SK-N-SH (cell line): ENCODE measurements at regions not wholly inside any gene's neighbourhood (a gene's known extent, or its start where the extent isn't known, plus 50 kb on each side); places are given as distances from the start of the nearest gene placed in this dataset.

Experiments used
- CTCF ChIA-PET: fragments of 300-600, 350-600 bp; formaldehyde crosslinking; extraction: SDS; loops from one replicate; lab custom pipeline; 2021; lab: Yijun Ruan, JAX
- POLR2A ChIA-PET: fragments of 350-600 bp; sonication (Branson Sonifier 250); formaldehyde crosslinking; extraction: SDS; loops from one replicate; lab custom pipeline; 2020; ENCODE audit warnings: antibody characterized with exemption, inconsistent platforms; lab: Yijun Ruan, JAX
- DNase-seq: peaks from one replicate; pipeline ENCODE4 v3.0.0; 2012
- H2AFZ ChIP-seq: fragments of 200-600 bp; sonication (generic); 2 replicates; pipeline ENCODE4 v1.8.1; 2016; ENCODE audit warnings: antibody characterized with exemption, mild to moderate bottlenecking, low read depth
- H3F3A ChIP-seq: fragments of 200-600 bp; sonication (generic); replicated peaks from 2 replicates; pipeline ENCODE3; 2016; ENCODE audit warnings: antibody characterized with exemption, mild to moderate bottlenecking; ENCODE audit not compliant: insufficient read depth
- H3K27ac ChIP-seq, 2 experiments: fragments of 200-500 bp in 1 of 2; fragments of 200-600 bp in 1 of 2; sonication (Bioruptor generic) in 1 of 2; sonication (generic), shearing (Covaris generic) in 1 of 2; 2 replicates each; pipeline versions ENCODE4 v1.5.1 to v1.6.1; 2014 to 2016; ENCODE audit warnings: low read depth in 2 of 2, inconsistent platforms in 1 of 2, low read length in 1 of 2, mild to moderate bottlenecking in 1 of 2, mixed read lengths in 1 of 2
- H3K27me3 ChIP-seq: fragments of 200-600 bp; sonication (generic), shearing (Covaris generic); 2 replicates; pipeline ENCODE4 v1.6.1; 2016; ENCODE audit warnings: mixed run types; ENCODE audit not compliant: insufficient read depth
- H3K36me3 ChIP-seq, 2 experiments: fragments of 200-500 bp in 1 of 2; fragments of 200-600 bp in 1 of 2; sonication (Bioruptor generic) in 1 of 2; sonication (generic) in 1 of 2; replicated peaks in 1 of 2; 2 replicates each; pipeline versions ENCODE3 to v1.5.1; 2014 to 2016; ENCODE audit warnings: low read length in 1 of 2, mild to moderate bottlenecking in 1 of 2; ENCODE audit not compliant: insufficient read depth in 2 of 2, control insufficient read depth in 1 of 2
- H3K4me1 ChIP-seq, 2 experiments: fragments of 200-500 bp in 1 of 2; fragments of 200-600 bp in 1 of 2; sonication (Bioruptor generic) in 1 of 2; sonication (generic), shearing (Covaris generic) in 1 of 2; 2 replicates each; pipeline versions ENCODE4 v1.5.1 to v1.6.1; 2014 to 2016; ENCODE audit warnings: low read depth in 1 of 2, low read length in 1 of 2, mixed run types in 1 of 2; ENCODE audit not compliant: insufficient read depth in 2 of 2, control insufficient read depth in 1 of 2
- H3K4me2 ChIP-seq: fragments of 200-600 bp; sonication (generic), shearing (Covaris generic); 2 replicates; pipeline ENCODE4 v1.6.1; 2017; ENCODE audit warnings: mixed run types
- H3K4me3 ChIP-seq, 2 experiments: fragments of 200-500 bp in 1 of 2; fragments of 200-600 bp in 1 of 2; sonication (Bioruptor generic) in 1 of 2; sonication (generic), shearing (Covaris generic) in 1 of 2; 2 replicates each; pipeline versions ENCODE4 v1.5.1 to v1.8.1; 2014 to 2016; ENCODE audit warnings: low read depth in 2 of 2, inconsistent platforms in 1 of 2, low read length in 1 of 2, mild to moderate bottlenecking in 1 of 2, mixed read lengths in 1 of 2, moderate library complexity in 1 of 2
- H3K79me2 ChIP-seq: fragments of 200-600 bp; sonication (generic); 2 replicates; pipeline ENCODE4 v1.8.1; 2017; ENCODE audit warnings: mild to moderate bottlenecking; ENCODE audit not compliant: insufficient read depth
- H3K9ac ChIP-seq: fragments of 200-600 bp; sonication (generic); 2 replicates; pipeline ENCODE4 v1.6.1; 2017; ENCODE audit warnings: mixed run types
- H3K9me2 ChIP-seq: fragments of 200-600 bp; sonication (generic); 2 replicates; pipeline ENCODE4 v1.6.1; 2017; ENCODE audit warnings: mixed run types
- H3K9me3 ChIP-seq: fragments of 200-600 bp; sonication (generic); 2 replicates; pipeline ENCODE4 v1.6.1; 2017; ENCODE audit warnings: mixed run types, mild to moderate bottlenecking, moderate library complexity
- H4K20me1 ChIP-seq: fragments of 200-600 bp; sonication (generic); 2 replicates; pipeline ENCODE4 v1.6.1; 2017; ENCODE audit warnings: mild to moderate bottlenecking, mixed run types; ENCODE audit not compliant: insufficient read depth
- EP300 ChIP-seq, 2 experiments: IDR thresholded peaks; 2 replicates each; pipeline versions ENCODE4 v1.4.0 to v1.6.1; 2012; ENCODE audit warnings: borderline replicate concordance in 1 of 2, low read depth in 1 of 2, low read length in 1 of 2
- FOXJ3 ChIP-seq: sonication (generic); formaldehyde crosslinking; IDR thresholded peaks from 2 replicates; pipeline ENCODE4 v1.5.1; 2020; ENCODE audit warnings: mild to moderate bottlenecking, missing genetic modification reagents
- FOXM1 ChIP-seq: IDR thresholded peaks from 2 replicates; pipeline ENCODE4 v1.4.0; 2012; ENCODE audit warnings: low read depth, mild to moderate bottlenecking
- GABPA ChIP-seq: IDR thresholded peaks from 2 replicates; pipeline ENCODE4 v1.4.0; 2012; ENCODE audit warnings: low read depth, mild to moderate bottlenecking
- MAX ChIP-seq: IDR thresholded peaks from 2 replicates; pipeline ENCODE4 v1.4.0; 2012; ENCODE audit warnings: low read depth
- MXI1 ChIP-seq: IDR thresholded peaks from 2 replicates; pipeline ENCODE4 v1.6.1; 2012; ENCODE audit warnings: mild to moderate bottlenecking, low read depth, low read length, improper control_type of control experiment
- NRF1 ChIP-seq: IDR thresholded peaks from 2 replicates; pipeline ENCODE4 v1.6.1; 2012; ENCODE audit warnings: low read depth, mild to moderate bottlenecking, low read length
- RXRA ChIP-seq: IDR thresholded peaks from 2 replicates; pipeline ENCODE4 v1.4.0; 2012; ENCODE audit warnings: low read depth, mild to moderate bottlenecking, borderline replicate concordance
- SIN3A ChIP-seq: IDR thresholded peaks from 2 replicates; pipeline ENCODE4 v1.6.1; 2012; ENCODE audit warnings: low read depth, mild to moderate bottlenecking, low read length, moderate library complexity, borderline replicate concordance
- SMC3 ChIP-seq: IDR thresholded peaks from 2 replicates; pipeline ENCODE4 v1.6.1; 2012; ENCODE audit warnings: low read depth, low read length, improper control_type of control experiment
- TAF1 ChIP-seq: IDR thresholded peaks from 2 replicates; pipeline ENCODE4 v1.6.1; 2012; ENCODE audit warnings: low read depth, mild to moderate bottlenecking, low read length, moderate library complexity, borderline replicate concordance
- USF2 ChIP-seq: fragments of 150-350 bp; IDR thresholded peaks from 2 replicates; pipeline ENCODE4 v1.6.1; 2017; ENCODE audit warnings: antibody characterized with exemption, low read length, low read depth, borderline replicate concordance
- ZBTB33 ChIP-seq: IDR thresholded peaks from 2 replicates; pipeline ENCODE4 v1.4.0; 2012; ENCODE audit warnings: low read depth, borderline replicate concordance
- WGBS: methylation state at CpG from one replicate; pipeline ENCODE4 v1.1.6; 2017; ENCODE audit warnings: low lambda C conversion rate; 5-methylcytosine and 5-hydroxymethylcytosine counted together
- TF ChIP-seq, protein P1 (sequence below): fragments of 150-350 bp; IDR thresholded peaks from 2 replicates; pipeline ENCODE4 v1.6.1; 2016; ENCODE audit warnings: mild to moderate bottlenecking, low read depth, low read length

DNA sequence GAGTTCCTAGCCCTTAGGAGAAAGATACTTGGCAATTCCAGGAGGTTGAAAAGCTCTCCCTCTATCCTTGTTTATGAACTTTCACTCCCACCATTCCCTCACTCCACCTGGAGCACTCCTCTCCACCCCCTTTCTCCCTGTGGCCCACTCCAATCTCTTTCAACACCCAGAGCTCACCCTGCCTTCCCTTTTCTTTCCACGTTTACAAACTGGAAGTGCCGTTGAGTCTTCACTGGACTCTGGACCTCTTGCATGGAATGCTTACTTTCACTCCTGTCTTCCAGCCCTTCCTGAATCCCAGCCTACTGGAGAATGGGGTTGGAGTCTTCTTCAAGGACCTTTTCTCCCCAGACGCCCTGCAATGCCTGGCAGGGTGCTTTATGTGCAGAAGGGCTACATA lies 198.5 kb downstream of the RHOU start:
- Histone ChIP-seq H3K79me2 (no peaks in the 10 kb centered on the region), H3K9me2 (no peaks in the 10 kb centered on the region), H3F3A (no peaks in the 10 kb centered on the region), H3K4me2 (no peak overlapping the region), H3K36me3 (no peaks in the 10 kb centered on the region), H3K9me3 (no peaks in the 10 kb centered on the region), H2AFZ (no peak overlapping the region), H4K20me1 (no peaks in the 10 kb centered on the region), H3K27ac (no peak overlapping the region), H3K27me3 (no peaks in the 10 kb centered on the region; the same call in 1 of the 2 replicates), H3K4me3 (no peak overlapping the region), H3K4me1 (no peaks in the 10 kb centered on the region), H3K9ac (no peak overlapping the region)
- WGBS, result 46% methylated on average over 3 of the region's 3 CpGs
- TF ChIP-seq MAX (no peak), USF2 (no peak), GABPA (no peak), RXRA (no peak), SMC3 (no peak), NRF1 (no peak), MXI1 (no peak), FOXJ3 (CRISPR knock-in tag) (no peak), EP300 (IDR thresholded peaks at IDR 0.05; ENCODE audit: borderline replicate concordance in 1 of 2, low read depth in 1 of 2, low read length in 1 of 2) (no peak), FOXM1 (no peak), SIN3A (no peak), TAF1 (no peak), ZBTB33 (no peak)
- TF ChIP-seq, protein P1, sequence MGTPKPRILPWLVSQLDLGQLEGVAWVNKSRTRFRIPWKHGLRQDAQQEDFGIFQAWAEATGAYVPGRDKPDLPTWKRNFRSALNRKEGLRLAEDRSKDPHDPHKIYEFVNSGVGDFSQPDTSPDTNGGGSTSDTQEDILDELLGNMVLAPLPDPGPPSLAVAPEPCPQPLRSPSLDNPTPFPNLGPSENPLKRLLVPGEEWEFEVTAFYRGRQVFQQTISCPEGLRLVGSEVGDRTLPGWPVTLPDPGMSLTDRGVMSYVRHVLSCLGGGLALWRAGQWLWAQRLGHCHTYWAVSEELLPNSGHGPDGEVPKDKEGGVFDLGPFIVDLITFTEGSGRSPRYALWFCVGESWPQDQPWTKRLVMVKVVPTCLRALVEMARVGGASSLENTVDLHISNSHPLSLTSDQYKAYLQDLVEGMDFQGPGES, result no peak
- CTCF ChIA-PET, result no interaction called here
- DNase-seq, result no peak
- POLR2A ChIA-PET, result no interaction called here
